GM19351 (cell line): ENCODE measurements at regions not wholly inside any gene's neighbourhood (a gene's known extent, or its start where the extent isn't known, plus 50 kb on each side); places are given as distances from the start of the nearest gene placed in this dataset.
A peak's percentile ranks its signal among the peaks of the same experiment; 100 is the strongest.

Experiments used
- ATAC-seq: cut with Tn5 transposase; IDR thresholded peaks from one replicate; pipeline ENCODE4 v1.9.1; 2021; ENCODE audit warnings: mild to moderate bottlenecking, moderate library complexity; ENCODE audit not compliant: unreplicated experiment

DNA sequence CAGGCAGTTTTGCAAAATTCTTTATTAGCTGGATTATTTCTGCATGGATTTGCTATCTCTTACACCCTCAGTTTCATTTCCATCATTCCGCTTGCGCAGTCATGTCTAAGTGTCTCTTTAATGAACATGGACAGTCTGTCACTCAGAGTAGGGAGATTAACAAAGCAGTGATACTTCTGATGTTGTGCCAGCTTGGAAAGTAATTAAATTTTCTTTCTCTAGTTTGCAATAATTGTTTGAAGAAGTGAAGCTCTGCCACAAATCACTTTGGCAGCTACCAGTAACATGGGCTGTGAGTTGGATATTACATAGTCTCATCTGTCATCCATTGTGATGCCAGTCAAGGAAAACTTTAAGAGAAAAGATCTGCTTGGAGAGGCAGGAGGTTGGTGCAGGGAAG, 324.8 kb upstream of the NWD2 start:
- no peak for ATAC-seq

DNA sequence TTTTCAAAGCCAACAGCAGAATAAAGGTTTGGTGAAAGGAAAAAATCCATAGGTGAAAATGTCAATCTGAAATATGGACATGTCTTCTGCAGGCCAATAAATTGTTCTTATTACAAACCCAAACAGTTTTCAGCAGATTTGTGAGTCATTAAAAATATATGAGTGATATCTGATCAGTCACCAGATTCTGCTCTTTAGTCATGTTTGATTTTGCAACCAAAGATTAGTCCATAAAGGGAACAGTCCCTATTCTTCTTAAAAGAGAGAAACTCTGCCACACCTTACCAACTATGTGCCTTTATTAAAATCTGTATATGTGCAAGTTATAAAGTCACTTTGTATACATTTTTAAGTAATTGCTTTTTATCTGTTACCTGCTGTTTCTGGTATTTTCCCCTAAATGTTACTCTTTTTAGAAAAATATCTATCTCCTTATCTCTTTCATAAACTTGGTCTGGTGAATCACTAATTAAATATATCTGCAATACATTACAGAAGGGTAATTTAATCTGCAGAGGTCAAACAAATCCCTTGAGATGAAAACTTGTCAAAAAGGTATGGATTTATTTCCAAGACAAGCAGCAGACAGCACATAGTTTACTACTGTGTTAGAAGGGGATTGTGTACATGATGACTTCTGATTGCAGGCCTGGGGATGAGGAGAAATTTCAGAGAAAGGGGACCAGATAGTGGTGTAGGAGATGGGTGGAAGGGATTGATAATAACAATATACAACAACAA, 322.9 kb upstream of the NWD2 start:
- ATAC-seq = no peak

DNA sequence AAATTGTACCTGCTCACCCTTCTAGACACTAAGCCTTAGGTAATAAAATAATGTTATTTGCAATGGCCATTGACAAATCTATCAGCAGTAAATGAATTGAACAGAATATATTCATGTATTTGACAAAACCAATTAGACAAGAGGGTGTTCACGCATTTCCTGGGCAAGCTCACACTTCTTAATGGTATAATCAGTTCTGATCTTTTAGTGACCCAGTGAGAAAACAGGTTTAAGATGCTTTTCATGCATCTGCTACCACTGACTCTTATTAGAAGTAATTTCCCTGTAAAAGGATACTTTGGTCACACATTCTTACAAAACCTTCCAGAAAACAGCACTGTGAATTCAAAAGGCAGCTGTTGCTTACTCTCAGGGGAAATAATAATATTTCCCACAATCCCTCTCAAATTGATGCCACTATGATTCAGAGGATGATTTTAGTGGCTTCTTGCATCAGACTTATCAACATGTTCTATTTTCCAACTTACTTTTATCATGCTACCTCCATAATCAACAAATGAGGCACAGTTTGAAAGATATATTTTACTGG, 313.9 kb upstream of the NWD2 start:
- no peak for ATAC-seq

DNA sequence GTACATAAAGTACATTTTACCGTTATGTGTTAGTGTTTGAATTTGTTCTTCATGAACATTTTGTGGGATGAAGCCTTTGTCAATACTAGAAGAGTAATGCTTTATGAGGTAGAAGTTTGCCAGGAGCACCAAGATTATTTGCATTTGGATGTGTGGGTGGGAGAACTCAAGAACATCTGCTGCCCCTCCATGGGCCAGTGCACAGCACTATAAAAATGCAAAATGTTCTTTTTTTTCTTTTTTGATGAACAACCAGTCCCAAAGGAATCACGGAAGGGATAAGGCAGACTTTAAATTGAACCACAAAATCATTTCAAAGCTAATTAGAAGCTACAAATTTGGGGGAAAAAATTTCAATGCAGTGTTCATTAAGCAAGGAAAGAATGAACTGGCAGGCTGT, 300.3 kb upstream of the NWD2 start:
- ATAC-seq = no peak

DNA sequence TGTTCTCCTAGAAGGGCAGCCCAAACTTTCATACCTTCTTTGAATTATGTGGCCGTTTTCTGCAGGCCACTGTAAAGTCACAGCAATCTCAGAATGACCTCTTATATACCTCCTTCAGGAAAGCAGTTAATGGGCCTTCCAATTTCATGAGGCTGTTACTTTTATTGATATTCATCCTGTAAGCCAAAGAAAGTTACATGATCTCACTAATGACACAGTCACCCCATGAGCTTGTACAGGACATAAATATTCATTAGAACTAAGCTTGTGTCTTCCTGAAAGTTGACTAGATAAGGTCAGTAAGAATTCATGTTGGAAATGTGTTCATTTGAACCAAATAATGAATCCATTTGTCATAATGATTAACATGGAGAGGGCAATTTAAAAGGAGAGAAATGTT, 283.1 kb upstream of the NWD2 start:
- no peak for ATAC-seq

DNA sequence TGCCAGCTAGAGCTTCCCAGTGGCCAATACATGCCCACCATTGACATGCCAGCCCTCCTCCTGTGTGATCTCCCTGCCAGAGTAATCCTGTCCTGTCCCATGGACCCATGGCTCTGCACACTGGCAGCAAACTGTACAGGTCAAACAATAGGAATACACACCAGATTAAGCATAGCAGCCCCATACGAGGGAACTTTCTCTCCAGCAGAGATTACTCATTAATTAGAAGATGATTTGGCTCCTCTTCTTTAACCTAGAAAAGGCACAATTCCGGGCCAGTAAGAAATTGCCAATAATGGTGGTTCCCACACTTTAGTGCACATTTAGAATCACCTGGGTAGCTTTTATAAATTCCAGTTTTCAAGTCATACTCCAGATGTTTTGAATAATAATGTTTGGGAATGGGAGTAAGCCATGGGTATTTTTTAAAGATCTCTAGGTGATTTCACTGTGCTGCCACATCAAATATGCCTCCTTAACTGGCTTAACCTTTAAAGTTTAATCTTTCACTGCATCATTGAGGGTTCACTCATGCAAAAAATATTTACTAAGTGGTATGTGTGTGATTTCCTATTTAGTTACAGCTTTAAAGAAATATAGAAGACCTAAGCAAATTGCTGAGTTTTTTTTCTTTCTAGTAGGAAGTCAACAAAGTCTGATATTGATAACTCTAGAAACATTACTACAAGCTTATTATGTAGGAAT, 277.6 kb upstream of the NWD2 start:
- ATAC-seq = no peak

DNA sequence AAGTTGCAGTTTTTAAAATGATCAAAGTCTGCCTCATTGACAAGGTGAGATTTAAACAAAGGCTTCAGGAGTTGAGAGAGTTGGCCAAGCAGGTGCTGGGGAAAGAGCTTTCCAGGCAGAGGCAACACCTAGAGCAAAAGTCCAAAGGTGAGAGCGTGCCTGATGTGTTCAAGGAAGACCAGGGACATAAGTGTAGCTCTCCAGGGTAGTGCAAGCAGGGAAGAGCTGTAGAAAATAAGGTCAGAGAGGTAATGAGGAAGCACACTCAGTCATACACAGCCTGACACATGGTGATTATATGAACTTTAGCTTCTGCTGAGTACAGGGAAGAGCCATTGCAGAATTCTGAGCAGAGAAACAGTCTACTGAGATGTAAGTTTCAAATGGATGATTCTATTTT, 265.0 kb upstream of the NWD2 start:
- ATAC-seq = no peak

DNA sequence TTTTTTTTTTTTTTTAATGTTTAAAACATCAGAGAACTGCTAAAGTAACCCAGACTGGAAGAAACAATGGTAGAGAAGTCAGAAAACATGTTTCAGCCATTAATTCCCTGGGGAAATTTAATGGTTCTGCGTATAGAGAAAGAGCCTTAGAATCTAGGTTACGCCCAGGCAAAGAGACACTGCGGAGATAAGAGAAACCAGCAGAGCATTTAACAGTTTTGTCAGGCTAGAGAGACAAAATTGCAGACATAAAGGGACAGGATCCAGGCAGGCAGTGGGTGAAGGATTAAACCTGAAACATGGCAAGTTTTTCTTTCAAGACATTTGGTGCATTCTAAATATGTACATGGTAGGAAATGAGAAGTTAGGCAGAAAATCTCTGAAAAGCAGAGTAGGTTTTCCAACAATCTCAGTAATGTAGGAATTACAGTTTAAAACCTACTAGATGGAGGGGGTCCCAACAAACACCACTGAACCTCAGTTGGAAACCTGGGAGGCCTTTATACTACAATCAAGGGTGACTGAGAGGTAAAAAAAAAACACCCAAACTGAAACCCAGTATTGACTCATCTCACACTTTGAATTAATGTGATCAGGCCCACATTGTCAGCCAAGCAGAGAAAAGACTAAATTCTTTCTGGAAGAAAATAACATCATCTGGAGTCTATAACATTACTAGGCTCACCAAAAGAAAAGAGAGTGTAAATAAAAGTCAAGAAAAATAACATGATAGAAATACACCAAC, 254.2 kb upstream of the NWD2 start:
- ATAC-seq = peak; percentile 94

DNA sequence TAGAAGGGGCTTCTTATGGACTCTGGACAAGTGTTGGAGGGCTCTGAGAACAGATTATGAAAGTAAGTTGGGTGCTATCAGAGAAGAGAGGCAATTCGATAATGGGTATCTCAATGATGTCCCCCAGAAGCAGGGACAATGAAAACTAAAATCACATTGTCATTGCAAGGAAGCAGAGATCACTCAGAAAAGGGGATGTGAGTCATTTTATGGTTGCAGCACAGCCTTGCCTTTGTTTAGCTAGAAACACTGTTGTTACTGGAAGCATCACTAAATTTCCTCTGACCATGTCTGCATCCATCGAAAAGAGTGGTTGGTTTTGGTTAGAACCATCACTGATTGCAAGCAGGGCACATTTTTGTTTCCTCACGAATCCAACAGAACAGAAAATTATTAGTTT, 246.8 kb upstream of the NWD2 start:
- ATAC-seq = peak; percentile 78

DNA sequence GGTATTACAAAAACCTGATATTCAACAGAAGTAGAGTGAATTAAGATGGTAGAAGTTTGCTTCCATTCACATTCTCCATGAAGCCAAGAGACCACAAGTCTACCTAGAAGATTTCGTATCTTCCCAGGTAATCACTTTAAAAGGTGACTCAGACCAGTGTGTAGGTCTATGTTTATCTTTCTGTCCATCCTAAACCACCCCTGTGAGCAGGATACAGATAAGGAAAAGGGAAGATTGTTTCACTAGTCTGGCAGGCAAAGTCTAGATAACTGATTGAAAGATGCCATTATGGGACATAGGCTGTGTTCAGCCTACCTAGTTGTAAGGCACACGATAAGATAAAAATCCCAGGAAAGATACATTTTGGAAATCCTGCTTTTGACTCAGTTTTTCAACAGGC, 244.3 kb upstream of the NWD2 start:
- ATAC-seq = no peak

DNA sequence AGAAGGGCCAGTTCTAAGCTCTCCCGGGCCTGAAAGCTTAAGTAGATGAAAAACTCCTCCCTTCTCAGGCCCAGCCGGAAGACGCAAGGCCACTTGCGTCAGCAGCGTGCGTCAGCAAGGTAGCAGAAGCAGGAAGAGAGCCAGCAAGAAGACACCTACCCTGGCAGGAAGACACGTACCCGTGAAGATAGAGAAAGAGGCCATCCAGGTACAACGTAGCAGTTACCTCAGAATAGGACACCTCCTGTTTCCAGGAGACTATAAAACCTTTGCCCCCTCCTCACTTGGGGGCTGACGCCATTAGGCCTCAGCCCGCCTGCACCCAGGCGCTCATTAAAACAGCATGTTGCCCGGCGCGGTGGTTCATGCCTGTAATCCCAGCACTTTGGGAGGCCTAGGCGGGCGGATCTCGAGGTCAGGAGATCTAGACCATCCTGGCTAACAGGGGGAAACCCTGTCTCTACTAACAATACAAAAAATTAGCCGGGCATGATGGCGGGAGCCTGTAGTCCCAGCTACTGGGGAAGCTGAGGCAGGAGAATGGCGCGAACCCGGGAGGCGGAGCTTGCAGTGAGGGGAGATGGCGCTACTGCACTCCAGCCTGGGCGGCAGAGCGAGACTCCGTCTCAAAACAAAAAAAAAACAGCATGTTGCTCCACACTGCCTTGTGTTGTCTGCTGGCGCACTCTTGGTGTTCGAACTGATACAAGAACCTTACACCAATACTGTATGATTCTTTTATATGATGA, 242.7 kb upstream of the NWD2 start:
- no peak for ATAC-seq

DNA sequence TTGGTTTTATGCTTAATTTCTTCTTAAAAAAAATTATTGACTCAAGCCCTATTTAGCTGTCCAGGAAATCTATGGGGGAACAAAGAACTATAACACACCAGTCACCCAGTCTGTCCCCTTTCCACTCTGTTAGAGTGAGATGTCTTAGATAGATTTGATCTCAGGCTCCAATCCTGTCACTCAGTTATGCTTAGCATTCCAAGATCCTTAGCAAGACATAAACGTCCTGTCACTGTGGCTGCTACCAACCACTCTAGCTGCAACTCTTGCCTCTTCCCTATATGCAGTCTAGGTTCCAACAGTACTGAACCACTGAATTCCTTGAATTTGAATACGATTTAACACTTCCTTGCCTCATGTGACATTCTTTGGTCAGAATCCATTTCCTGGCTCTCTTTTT, 241.9 kb upstream of the NWD2 start:
- ATAC-seq = no peak

DNA sequence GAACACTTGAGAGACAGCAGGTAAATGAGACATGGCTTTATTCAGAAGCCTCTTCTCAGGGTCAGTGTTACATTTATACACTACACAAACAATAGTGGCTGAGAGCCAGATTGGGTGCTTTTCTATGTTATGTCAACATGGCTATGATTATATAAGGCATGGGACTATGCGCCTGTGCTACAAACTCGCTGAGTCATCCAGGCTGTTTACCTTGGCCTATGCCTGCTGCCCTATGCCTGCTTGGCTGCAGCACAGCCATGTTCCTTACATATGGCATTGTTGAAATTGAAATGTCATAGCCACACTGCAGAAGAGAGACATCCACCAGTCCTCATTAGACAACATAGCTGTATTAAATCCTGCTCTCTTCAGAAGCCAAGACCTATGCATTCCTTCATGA, 236.3 kb upstream of the NWD2 start:
- ATAC-seq = no peak

DNA sequence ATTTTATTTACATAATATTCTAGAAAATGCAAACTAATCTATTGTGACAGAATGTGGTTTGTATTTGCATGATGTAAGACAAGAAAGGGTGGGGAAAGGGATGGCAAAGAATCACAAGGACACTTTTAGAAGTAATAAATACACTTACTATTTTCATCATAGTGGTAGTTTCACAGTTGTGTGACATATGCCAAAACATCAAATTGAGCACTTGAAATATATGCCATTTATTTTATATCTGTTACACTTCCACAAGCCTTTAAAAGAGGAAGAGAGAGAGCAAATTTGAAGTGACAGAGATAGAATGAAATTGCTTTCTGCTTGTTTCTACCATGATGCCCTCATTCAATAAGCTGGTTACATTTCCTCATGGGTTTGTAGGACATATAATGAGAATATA, 230.0 kb upstream of the NWD2 start:
- no peak for ATAC-seq

DNA sequence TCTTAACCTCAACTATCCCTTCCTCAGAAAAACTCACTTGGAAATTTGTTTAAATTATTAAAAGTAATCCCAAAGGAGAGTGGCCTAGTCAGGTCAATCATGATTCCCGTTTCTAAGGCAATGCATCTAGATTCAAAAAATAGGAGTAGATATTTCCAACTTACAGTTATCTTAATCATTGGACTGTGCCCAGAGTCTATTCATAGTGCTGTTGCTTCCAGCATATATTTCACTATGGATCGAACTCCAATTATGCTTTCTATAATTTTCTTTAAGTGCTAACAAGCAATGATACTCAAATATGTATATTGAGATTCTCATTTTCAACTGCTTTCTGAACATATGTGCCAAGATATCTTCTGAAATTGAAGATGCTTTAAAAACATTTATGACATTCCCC, 229.2 kb upstream of the NWD2 start:
- ATAC-seq = no peak

DNA sequence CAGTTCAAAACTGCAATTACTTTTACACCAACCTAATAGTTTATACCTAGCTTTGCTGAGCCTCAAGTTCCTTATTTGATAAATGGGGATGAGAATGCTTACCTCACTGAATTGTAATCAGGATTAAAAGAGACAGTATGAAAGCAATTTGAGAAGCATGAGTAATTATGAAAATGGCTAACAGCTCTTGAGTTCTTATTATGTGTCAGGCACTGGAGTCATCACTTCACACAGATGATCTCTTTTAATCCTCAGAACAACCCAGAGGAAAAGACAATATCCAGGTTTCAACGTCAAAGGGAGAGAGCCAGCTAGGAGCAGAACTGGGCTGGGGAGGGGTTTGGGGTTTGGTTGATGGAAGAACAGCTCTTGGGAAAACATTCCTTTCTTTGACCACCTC, 221.0 kb upstream of the NWD2 start:
- ATAC-seq = no peak

DNA sequence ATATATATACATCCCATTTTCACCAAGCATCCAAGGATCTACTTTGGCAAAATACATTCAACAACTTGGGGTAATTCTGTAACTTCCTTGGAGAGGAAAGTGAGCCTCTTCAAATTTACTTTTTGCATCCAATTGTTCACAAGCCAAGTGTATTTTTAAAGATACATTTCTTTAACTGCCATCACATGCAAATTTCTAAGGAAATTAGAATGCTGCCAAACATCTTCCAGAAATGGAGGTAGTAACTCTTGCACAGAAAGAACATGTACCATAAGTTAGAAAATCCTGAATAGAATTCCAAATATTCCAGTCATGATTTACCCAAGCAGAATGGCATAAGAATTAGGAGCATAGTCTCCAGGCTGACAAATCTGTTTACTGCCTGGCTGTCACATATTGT, 220.5 kb upstream of the NWD2 start:
- ATAC-seq = no peak

DNA sequence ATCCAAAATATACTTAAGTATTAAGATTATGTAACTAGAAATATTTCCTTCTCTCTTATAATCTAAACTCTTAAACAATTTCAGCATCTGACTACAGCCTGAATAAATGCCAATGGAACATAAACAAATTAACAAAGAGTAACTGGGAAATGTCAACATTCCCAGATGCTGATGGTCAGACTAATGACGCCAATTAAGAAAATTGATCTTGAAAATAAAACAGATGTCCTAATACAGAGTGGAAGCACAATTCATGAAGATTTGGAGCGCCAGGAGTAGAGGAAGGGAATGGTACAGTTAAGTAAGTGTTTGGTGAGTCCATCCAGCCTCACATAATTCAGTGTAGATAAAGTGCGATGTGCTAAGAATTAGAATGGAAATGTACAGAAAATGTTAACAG, 203.7 kb upstream of the NWD2 start:
- no peak for ATAC-seq

DNA sequence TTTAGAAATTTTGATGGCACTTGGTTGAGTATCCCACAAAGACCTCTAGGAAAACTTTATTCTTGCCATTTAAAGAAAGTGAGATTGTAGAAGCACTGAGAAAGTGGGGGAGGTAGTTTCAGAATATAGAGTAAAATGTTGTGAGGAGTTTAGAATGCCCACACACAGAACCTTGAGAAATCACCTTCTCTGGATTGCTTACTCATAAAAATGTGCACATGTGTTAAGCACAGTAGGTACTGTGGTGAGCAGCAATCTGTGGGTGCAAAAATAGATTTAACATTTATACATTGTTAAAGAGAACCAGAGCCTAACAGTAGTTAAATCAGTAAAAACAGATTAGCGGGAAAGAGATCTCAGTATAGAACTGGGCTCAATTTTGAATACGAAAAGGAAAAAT, 201.2 kb upstream of the NWD2 start:
- ATAC-seq = no peak

DNA sequence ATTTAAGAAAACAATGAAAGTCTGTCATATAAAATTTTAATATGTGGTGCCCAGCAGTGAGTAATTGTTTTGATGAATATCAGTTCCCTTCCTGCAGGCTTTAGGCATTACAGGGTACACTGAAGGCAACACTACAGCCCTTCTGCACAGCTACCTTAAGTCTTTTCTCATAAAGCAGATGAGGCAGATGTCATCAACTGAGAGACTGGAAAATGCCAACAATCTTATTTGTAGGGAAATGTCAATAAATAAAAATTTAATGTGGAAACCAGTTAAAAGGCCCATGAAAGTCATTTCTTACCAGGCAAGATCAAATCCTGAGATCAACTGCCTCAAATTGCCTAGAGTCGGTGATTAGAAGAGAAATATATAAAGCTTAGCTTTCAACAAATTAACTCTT, 193.4 kb upstream of the NWD2 start:
- ATAC-seq = no peak

DNA sequence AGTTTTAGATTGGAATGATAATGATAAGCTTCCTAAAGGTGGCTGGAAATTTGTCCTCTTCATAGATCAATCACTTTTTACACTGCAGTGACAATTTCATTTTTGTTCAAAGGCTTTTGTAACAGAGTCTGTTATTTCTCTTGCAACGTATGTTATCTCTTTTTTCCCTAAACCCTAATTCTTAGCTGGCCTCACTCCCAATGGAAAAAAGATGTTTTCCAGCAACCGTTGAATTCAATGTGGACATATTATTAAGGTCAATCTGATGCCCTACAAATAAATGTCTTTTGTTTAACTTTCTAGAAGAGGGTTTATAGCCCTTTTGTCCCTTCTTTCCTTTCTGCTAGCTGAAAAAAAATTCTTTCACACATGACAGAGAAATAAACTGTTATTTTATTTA, 192.7 kb upstream of the NWD2 start:
- ATAC-seq = no peak
